GM19025 (cell line): ENCODE measurements at regions not wholly inside any gene's neighbourhood (a gene's known extent, or its start where the extent isn't known, plus 50 kb on each side); places are given as distances from the start of the nearest gene placed in this dataset.

Source experiments
- ATAC-seq: cut with Tn5 transposase; IDR thresholded peaks from one replicate; pipeline ENCODE4 v1.9.1; 2021; ENCODE audit warnings: mild to moderate bottlenecking, low read depth, moderate library complexity; ENCODE audit not compliant: unreplicated experiment

DNA sequence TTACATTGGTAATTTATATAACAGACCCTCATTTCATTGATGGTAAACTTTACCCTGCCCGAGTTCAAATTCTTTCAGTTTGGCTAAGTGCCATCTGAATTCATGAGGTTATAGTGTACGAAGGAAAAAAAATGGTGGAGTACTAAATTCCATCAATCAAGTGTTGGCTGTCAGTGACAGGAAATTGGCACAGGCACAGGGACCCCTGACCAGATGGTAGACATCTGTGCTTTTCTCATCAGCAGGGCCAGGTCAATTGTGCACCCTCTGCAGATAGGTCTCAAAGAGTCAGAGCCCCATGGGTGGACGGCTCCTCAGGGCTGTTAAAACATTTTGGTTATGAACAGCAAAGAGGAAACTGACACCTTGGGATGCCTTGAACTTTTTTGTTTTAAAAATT lies 439.2 kb downstream of the SETBP1 start:
- no peak for ATAC-seq

DNA sequence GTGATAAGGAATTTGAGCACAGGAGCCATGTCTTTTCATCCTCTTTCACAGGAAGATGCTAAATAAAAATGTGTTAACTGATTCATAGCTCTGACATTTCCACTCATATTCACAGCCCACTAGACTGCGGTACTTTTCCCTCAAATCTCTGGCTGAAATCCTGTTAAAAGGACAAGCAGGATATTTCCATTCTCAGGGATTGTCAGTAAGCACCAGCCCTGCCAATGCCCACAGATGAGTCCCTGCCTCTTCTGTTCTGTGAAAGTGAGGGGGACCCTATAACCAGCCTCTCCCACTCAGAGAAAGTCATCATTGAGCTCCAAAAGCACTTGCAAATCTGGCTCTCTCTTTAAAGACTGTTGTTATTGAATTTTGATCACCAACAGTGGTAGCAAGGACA lies 440.5 kb downstream of the SETBP1 start:
- ATAC-seq, result no peak

DNA sequence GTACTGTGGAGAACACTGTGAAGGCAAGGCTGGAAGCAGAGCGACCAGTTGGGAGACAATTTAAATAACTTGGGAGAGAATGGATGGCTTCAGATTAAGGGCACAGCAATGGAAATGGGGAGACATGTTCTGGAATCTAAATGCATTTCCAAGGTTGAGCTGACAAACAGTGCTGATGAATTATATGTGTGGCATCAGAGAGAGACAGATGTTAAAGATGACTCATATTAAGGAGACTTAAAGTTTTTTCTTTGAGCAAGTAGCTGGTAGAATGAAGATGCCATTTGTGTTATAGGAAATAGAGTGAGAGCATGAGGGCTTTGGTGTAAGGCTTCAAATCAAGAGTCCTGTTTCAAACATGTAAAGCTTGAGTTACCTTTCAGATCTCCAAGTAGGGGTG lies 441.8 kb downstream of the SETBP1 start:
- no peak for ATAC-seq

DNA sequence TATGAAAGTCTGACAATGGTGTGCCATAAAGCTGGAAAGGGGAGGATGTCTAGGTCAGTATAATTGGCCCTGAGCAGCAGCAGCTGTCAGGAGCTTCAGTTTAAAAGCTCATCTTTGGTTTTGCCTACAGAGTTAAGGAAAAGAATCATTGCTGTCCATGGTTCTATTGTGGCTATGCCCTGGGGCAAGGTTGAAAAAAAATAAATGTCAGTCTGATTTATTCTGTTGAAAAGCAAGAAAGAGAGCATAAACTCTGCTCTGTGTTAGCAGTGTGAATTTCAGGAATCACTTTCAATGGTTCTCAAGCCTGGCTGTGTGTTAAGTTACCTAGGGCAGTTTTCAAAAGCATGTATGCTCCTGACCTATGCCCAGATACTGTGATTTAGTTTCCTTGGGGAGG lies 446.7 kb downstream of the SETBP1 start:
- ATAC-seq, result no peak

DNA sequence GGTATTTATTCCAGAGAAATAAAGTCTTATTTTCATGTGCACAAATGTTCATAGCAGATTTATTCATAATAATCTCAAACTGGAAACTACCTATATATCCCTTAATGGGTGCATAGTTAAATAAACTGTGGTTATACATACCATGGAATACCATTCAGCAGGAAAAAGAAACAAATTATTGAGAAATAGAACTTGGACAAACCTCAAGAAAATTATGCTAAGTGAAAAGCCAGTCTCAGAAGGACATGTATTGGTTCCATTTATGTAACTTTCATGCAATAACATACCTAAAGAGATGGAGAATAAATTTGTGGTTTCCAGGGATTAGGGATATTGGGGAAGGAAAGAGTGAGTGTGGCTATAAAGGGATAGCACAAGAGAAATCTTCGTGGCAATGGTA lies 452.6 kb downstream of the SETBP1 start:
- no peak for ATAC-seq

DNA sequence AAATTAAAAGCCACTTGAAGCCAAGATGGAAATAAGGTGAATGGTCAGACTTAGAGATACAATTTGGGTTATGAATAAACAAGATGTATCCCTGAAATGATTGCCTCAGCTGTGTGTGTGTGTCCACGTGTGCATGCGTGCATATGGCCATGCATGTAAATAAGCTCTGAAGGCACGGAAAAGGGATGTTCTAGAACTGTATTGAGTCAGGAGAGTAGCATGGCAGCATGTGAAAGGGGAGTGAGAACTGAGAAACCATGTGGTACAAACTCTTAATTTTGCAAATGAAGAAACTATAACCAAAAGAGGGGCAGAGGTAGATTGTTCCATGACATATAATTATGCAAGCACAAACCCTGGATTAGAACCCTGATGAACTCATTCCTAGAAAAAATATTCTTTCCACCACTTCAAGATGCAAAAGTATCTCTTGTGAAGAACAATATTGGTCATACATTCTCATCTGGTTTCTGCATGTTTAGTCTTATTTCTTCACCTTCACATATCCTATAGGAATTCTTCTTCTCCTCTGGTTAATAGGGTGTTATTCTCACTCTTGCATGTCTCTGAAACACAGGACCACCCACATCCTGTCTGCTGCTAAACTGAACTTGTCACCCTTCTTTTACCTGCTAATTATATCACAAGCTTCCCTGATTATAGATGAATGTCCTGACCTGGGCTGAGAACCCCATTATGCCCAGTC lies 455.8 kb downstream of the SETBP1 start:
- no peak for ATAC-seq

DNA sequence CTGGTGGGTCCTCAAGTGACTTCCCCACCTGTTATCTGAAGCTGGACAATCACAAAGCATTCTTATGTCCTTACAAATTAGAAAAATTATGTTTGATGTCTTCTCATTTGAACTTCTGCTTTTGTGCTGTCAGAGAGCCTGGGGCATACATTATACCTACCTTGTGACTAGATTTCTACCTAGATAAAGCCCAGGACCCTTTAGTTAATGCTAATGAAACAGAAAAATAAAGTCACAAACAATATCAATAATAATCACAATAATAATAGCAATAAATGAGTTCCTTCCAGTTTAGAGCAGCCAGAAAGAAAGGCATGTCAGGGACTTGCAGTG lies 456.4 kb downstream of the SETBP1 start:
- ATAC-seq, result no peak

DNA sequence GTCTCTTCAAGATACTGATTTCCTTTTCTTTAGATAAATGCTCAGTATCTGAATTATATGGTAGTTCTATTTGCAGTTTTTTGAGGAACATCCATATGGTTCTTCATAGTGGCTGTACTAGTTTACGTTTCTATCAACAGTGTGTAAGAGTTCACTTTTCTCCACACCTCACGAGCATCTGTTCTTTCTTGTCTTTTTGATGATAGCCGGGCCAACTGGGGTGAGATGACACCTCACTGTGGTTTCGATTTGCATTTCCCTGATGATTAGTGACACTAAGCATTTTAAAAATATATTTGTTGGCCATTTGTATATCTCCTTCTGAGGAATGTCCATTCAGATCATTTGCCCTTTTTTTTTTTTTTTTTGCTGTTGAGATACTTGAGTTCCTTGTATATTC lies 458.8 kb downstream of the SETBP1 start:
- no peak for ATAC-seq

DNA sequence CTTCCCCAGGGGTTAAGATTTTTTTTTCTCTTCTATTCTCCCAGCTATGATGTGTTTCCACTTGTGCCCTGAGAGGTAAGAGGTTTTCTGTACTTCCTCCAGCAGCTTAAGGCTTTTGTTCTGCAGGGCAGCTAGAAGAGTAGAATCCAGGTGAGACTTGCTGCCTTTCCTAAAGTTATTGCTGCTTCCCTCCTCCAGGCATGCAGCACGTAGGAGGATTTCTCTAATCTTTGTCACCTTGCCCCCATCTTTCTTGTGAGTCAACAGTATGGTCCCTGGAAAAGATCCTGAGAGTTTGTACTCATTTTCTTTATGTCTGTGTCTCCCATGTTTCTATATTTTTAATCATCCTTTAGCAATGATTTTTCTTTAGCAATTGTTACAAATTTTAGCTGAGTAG lies 462.2 kb downstream of the SETBP1 start:
- no peak for ATAC-seq

DNA sequence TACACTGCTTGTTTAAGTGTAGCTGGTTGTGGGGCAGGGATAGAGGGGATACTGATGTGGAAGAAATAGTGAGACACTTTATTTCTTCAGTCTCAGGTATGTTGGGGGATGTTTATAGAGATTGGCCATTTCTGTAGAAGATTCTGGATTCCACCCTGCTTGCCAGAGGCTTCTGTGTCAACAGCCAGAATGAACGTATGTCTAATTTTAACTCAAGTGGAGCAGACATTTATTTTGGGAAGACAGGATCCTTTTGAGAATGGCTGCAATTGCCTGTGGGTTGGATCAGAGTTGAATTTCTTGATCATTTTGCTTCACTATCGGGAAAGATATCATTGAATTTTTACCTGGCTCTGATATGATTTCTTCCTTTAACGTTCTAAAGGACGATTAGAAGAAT lies 465.6 kb upstream of the SLC14A2 start:
- ATAC-seq, result no peak

DNA sequence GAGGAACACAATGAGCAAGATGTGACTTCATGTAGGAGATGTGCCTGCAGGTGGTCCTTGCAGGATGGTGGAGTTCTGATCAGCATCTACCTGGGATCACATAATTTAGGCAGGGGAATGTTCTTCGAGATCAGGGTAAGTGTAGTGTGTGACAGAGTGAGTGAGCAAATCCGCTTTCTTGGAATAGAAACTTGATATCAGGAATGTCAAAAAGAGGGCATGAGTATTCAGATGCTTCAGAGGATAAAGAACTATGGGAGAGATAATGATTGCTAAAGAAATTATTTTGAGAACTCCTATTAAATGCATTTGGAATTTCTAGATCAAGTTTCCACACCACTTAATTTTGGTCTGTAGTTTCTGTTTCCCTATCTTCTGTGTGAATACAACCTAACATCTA lies 463.6 kb upstream of the SLC14A2 start:
- no peak for ATAC-seq

DNA sequence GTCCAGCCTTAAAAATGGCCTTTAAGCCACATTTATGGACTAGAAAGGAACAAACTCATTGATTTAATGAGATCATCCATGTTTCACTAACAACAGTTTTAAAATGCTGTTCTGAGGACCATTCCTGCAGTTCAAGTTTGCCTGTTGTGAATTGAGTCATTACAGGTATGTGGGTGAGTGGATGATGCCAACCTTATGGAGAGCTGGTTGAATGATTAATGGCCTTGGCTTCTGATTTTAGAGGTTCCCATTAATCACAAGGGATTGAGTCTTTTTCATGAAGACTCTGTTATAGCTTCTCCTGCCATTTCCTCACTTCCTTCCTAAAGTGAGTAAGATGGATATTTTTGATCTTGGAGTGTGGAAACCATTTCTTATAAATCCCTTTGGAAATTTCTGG lies 459.8 kb upstream of the SLC14A2 start:
- no peak for ATAC-seq

DNA sequence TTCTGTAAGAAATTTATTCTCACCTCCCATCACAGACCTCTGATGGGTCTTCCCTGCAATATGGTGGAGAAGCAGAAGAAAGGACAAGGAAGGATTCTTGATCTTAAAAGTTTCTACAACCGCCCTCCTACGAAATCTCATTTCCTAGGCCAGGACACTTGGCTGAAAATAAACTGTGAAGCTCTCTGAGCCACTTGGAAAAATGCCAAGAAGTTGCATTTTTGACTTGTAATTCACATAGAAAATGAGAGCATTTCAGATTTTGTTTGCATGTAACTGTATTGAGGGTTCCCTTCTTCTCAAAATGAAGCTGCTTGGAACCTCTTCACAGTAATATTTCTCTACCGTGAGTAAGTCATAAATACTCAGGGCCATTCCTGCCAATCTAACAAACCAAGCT lies 458.3 kb upstream of the SLC14A2 start:
- no peak for ATAC-seq

DNA sequence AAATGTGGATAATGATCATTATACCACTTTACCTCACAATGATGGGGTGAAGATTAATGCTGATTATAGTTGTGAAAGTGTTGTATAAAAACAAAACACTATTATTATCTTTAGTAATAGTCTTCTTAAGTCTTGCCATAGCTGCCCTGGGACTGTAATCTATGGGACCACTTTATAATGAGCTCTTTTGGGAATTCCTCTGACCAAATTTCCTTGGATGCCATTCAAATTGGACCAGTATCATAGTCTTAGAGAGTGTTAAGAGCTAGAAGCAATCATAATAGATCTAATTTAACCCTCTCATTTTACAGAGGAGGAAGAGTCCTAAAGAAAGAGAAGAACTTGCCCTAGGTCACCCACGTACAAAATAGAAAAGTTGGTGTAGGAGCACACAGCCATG lies 457.7 kb upstream of the SLC14A2 start:
- ATAC-seq, result no peak

DNA sequence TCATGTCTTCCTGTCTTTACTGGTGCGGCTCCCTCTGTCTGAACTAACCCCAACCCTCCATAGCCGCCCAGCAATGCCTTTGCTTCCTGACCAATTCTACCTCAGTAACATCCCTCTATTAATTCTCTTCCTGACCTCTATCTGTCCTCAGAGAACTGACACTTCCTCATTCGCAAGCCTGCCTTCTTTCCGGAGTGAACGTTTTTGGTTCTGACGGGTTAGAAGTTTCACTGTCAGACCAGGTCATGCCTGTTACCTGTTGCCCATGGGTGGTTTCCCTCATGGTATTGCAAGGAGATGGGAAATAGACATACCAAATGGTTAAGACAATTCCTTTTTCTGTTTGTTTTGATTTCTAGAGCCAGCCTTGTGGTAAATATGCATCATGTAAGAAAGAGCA lies 453.4 kb upstream of the SLC14A2 start:
- ATAC-seq, result peak; percentile 76

DNA sequence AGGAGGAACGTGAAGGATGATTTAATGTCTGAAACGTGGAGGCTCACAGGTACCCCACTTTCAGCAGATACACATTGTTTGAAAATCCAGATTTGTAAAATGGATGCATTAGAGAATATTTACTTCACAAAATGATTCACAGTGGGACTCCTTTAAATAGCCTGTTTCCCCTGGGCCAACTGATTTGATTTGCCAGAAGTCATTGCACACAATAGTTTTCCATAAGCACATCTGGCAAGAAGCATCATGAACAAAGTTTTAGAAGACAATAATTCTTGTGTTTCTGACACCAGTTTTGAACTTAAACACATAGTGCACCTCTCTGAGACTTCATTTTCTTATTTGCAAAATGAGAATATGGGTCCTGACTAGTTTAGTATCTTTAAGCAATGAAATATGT lies 451.4 kb upstream of the SLC14A2 start:
- ATAC-seq, result no peak

DNA sequence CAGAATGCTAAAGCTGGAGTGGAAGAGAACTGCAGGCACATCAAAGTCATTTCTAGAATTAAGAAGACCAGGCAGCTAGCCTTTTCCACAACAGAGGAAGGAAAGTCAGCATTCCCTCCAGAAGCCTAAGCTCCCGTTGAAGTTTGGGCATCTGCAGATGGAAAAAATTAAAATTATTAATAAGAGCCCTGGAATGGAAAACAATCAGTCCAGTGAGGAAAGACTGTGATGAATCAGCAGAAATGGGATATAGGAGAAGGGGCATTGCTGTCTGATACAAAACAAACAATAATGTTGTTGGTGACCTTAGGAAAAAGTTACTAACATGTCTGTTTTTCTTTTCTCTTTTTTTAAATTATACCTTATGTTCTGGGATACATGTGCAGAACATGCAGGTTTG lies 450.7 kb upstream of the SLC14A2 start:
- ATAC-seq, result no peak

DNA sequence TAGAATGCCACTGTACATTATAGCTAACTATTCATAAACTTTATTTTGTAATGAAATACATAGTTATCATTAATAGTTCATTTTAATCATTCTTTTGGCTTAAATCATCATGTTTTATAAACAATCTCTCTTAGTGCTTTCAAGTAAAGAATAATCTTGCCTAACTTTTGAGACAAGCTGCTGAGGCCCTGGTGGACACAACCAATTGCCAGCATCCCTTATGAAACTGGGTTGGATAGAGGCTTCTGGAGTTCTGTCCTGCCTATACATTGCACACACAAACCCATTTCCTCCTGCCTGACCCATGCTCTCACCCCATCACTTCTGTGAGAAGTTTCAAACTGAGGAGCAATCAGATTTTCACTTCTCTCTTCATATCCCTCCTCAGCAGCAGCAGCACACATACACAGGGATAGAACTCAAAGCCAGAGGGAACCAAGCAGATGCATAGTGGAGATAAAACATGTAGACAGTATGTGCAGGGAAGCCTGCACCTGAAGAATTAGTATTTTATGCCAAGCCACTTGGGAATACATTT lies 450.0 kb upstream of the SLC14A2 start:
- ATAC-seq, result no peak

DNA sequence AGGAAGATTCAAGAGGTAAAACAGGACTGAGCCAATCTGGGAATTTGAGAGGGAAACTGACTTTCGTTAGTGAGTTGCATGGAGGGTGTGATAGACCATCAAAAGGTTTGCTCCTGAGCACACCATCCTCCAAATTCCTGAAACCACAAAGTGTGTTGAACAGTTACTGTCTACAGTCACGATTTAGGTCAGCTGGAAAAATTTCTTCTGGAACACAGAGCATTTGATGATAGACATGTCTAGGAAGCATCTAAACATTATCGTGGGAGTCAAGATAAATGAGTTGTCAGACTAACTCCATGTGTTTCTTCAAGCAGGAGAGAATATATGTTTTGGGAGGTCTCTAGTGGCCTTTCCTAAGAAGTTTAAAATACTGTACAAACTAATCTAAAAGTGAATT lies 449.4 kb upstream of the SLC14A2 start:
- no peak for ATAC-seq

DNA sequence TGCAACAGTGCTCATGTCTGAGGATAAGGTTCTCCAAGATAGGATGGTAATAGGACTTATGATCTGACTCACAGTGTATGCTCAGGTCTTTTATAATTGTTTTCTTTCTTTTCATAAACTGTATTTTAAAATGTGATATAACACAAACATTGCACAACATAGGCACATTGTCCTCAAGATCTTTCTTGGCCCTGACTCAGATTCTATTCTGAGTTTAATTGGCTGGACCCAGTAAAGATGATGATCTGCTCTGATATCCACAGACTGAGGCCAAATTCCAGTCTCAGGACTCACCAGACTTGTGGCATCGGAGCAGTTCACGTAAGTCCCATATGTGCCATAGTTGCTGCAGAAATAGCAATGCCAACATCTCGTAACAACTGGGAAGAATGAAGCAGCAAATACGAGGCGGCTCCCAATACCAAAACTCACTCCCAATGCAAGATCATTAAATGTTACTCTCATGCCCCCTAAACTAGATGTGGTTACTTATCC lies 448.9 kb upstream of the SLC14A2 start:
- ATAC-seq, result no peak

DNA sequence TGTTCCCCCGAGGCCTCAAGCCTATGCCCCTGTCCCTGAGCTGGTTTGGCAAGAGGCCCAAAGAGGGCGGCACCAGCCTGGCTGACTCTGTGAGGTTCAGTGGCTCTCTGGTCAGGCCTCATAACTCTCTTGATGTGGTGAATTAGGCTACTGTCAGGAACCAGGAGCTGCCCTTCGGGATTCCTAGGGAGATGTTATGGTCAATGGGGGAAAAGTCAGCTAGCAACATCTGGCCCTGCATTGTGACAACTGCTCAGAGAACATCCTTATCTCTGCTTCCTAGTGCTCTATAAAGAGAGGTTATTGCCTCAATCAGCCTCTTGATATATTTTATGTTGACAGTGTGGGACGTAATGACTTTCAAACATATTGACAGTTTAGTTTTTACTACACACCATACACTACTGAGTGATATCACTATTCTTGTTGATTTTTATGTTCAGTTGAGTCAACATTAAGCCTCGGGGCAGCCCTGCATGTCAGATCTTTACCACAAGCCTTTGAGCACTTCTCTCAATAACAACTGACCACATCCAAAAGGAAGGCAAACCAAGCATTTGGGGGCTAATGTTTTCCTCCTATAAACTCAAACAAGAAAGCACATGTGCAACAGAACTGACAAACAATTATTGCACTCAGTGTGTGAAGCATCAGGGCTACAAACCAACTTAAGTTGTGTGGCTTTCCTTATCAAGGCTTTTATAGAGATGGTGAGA lies 448.3 kb upstream of the SLC14A2 start:
- no peak for ATAC-seq

DNA sequence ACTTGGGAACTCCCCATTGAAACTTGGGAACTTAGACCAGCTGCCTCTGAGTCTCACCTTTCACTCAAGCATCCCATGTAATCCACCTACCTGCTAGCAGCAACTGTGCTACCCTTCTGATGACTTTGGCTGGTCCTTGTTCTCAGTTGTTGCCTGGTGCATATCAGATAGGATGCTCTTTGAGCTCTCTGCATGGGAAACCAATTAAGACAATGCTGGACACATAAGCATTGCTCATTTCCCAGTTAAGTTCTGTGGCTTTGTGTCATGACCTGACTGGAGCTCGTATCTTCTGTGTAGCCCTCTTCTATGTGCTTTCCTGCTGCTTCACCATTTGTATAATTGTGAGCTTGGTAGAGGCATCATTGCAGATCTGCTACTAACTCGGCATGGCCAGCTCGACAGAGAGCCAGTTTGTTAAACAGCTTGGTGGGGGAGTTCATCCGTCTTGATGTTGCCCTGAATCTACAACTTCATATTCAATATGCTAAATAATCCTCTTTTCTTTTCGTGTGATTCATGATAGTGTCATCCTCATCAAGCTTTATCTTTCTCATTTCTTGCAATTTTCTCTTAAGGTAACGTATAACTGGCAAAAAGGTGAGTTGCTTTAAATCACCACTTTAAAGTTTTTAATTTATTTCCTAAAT lies 447.5 kb upstream of the SLC14A2 start:
- no peak for ATAC-seq
